Stimulated activated CD8-positive, alpha-beta memory T cell treated with anti-CD3 and anti-CD28 coated beads, Interleukin-12 subunit alpha, Interleukin-12 subunit beta, amount 100 ng/mL, for 4 hours (primary cell): ENCODE measurements at regions not wholly inside any gene's neighbourhood (a gene's known extent, or its start where the extent isn't known, plus 50 kb on each side); places are given as distances from the start of the nearest gene placed in this dataset.

Experiments used
- DNase-seq: peaks from one replicate; pipeline ENCODE4 v3.0.0-alpha.2; 2020; ENCODE audit warnings: low read depth

DNA sequence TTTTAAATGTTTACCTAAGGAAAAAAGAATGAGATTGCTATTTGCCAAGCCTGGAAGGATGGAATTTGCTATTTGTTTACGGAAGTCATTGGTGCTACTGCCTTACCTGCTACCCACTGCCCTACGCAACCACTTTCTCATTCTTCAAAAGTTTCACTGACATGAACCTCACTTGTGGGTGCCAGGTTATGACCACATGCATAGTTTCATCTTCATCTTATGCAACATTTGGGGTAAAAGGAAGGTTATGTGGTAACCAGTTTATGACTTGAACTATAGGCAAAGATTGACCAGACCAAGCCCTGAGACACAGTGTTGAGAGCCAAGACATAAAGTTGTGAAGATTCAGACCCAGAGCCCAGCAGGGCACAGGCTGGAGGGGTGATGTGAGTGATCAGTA is 142.5 kb downstream of the LACC1 start:
- no peak for DNase-seq

DNA sequence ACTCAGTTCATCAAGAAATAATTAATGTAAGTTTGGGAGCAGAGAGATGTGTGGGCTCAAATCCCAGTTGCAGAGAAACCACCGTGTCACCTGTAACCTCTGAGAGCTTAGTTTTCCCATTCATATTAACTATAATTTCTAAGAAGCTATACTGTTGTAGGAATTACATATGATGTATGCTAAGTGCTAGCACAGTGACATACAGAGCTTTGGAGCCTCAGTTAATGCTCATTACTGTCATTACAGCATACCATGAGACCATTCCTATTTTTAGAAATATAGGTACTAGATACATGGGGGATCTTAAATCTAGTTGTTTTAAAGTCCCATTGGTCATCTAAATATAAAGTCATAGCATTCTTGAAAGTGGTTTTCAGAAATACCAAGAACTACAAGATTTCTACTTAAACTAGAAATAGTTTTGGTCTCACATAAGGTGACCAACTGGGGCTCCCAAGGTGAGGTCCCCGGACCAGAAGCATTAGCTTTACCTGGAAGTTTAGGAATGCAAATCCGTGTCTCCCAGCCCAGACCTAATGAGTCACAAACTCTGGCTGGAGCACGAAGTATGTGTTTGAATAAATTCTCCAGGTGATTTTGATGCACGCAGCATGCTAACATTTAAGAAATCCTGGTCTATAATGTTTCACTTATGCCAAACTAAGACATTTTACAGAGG is 144.6 kb downstream of the LACC1 start:
- DNase-seq, result no peak

DNA sequence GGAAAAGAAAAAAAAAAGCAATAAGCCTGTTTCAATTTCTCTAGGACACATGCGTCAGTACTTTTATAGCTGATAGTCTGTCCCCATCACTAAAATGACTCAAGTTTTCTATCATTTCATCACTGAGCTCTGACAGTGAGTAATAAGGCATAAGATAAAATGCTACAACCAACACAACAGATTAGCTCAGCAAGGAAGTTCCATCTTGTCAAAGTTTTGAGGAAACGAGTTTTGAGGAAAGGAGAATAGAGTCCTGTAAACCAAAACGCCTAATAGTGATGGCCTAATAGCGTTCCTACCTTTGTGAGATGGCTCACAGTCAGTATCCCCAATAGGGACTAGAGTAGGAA is 145.1 kb downstream of the LACC1 start:
- no peak for DNase-seq

DNA sequence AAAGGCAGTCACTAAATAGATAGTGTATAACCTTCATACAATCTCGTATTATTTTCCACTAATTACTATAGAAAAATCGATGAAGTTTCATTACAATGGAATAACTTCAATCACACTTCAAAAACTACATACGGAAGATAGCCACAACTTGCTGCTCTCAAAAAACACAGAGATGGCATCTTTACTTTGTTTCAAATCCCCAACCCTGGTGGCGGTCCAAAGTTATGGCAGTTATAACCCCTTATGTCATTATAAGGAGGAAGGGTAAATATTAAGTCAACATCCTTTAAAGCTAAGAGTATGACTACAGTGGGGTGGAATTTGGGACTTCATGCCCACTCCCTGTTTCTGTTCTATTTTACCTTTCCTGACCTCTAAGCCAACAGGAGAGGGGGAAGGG is 146.5 kb downstream of the LACC1 start:
- DNase-seq, result no peak

DNA sequence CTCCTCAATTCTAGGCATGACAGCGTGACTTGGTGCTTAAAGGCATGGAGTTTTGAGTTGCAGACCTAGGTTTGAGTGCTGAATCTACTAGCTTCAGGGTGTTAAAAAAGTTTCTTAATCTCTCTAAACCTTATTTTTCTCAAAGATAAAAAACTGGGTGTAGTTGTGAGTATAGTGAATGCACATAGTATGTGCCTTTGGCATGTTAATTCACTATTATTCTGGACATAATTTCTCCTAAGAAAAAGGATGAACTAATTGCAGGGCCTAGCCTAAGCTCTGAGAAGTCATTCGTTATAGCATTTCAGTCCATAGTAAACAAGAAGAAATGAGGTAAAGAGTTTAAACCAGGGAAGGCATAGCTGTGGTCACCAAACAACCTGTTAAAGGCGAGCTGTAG is 149.0 kb downstream of the LACC1 start:
- DNase-seq, result no peak

DNA sequence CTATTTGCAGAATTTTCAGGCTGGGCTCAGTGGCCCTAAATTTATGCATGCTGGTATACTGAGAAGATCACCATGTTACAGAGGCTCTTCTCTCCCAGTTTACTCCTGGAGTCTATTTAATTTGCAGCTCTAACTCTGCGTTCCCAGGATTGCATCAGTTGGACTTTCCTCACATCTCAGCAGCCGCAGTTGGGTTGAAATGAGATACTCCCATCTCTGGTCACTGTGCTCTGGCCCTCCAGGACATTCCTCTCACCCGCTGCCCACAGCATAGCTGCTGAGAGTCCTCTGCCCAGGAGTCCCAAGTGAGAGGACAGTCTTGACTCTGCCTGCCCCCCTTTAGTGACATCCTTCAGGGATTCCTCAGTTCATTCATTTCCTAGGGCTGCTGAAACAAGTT is 150.9 kb downstream of the LACC1 start:
- DNase-seq, result no peak

DNA sequence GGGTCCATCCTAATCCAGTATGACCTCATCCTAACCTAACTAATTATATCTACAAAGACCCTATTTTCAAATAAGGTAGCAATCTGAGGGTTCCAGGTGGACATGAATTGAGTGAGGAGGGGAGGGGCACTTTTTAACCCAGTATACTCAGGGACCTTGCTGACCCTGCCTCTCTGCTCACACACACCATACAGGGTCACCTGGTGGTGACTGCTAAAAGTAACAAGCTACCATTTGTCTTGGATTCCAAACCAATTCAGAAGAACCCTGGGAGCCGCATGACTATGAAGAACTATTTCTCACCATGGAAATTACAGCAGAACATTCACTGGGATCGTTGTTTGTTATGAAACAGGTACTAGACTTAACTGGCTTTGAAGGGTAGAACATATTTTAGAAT is 151.9 kb downstream of the LACC1 start:
- DNase-seq, result no peak

DNA sequence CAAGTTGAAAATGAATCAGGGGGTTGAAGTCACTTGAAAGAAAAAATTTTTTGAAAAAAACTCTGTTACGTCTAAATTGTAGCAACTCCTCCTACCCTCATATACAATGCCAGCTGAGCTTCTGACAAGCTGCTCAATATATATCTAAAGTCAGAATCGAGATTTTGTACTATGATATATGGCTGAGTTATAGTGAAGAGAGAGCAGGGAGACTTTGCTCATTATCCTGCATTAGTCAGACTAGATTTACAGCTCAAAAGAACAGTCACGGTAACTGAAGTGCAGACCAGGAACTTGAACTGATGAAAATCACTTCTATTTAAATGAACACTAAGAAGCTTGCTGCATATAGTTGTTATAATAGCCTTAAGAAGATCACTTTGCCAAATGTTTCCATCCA is 153.1 kb downstream of the LACC1 start:
- DNase-seq, result no peak

DNA sequence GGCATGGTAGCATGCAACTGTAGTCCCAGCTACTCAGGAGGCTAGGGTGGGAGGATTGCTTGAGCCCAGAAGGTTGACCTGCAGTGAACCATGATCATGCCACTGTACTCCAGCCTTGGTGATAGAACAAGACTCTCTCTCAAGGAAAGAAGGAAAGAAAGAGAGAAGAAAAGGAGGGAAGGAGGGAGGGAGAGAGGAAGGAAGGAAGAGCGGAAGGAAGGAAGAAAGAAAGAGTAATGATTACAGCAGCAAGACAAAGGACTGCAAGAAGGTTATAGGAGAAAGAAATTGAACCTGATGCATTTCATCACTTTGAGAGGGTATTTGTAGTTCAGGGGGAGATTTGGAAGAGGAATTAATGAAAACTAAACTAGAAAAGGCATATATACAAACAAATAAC is 155.7 kb downstream of the LACC1 start:
- no peak for DNase-seq

DNA sequence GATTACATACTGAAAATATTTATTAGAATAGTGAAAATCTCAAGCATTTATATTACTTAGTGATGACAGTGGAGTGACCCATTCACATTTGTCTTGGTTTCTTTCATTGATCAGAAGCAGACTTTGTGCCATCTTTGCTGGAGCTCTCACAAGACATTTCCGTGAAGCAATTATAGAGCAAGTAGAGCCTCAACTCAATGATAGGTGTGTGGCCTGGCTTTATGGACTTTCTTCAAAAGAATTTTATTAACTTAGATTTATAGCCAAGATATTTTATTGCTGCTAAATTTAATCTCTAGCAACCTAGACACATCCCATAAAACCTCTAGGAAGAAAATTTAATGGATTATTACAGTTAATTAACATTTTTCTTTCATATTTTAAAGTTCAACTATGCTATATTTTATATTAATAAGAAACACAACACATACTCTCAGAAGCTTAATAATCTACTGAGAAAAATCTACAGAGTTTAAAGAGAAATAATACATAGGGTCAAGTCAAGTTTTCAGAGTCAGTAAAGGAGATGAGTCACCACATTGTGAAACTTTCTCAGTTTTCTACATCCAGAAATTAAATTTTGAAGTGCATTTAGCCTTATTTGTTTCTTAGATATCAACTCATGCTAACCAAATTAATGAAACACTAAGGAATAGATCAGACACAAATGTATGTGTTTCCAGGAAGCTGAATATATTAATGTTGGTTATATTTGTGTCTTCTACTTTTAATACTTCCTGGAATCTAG is 160.5 kb downstream of the LACC1 start:
- no peak for DNase-seq

DNA sequence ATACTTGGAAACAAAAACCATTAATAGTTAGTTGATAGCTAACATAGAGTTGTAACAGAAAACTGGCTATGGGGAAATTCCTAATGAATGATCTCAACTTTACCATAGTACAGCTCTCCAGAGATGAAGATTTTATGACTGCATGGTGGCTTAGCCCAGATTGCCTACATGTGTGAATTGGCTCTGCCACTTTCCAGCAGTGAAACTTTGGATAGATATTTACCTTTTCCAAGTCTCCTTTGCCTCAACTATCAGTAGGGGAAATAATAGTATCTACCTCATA is 161.1 kb downstream of the LACC1 start:
- DNase-seq, result no peak

DNA sequence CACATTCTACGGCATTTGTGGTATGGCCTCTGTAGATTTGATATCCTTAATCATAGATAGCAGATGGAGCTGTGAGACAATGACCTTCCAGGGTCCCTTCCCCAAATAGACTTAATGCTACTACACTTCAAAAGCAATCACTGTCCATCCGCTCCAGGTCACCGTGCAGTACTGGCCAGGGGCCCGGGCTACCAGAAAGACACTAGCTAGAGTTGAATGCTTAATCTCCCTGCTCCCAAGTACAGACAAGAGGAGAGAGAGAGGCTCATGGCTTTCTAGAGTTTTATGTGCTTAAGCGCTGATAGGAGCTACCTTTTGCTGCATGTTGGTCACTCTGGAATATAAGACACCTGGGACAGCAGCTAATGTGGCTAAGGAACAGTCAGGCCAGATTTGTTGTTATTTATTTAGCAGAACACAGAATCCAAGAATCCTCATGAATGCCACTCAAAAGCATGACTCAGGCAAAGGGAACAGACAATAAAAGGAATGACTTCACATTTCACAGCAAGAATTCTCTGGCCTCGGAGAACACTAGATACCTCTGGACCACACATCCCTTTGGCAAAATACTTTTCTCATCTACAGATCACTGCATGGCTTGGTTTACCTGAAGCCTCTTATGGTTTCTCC is 165.0 kb downstream of the LACC1 start:
- no peak for DNase-seq

DNA sequence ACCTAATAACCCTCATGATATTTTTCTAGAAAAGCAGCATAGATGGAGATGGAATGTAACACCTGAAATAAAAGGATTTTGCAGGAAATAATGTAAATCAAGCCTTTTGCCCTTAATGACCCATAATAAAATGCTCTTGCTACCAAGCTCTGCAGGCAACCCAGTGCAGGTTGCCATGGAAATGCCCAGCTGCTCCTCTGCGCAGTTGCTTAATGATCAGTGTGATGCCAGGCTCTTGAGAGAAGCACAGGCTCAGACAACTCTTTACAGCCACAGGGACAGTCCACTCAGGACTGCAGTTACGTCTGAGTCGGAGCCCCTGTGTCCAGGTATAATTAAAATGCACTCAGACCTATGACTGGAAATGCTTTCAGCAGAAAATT is 165.5 kb downstream of the LACC1 start:
- DNase-seq, result no peak

DNA sequence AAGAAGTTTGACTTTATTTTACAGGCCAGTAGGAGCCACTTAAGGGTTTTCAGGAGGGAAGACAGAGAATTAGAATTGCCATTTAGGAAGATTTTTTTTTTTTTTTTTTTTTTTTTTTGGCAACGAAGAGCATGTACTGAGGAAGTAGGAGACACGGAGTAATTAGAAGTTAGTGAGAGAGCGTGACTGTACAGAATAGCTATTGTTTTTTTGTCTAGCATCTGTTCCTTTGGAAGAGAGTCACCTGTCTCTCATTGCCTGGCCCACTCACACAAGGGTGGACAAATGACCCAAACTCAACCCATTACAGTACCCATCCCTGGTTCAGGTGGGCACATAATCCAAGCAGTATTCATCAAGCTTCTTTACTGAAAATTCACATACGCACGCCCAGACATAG is 166.7 kb downstream of the LACC1 start:
- no peak for DNase-seq

DNA sequence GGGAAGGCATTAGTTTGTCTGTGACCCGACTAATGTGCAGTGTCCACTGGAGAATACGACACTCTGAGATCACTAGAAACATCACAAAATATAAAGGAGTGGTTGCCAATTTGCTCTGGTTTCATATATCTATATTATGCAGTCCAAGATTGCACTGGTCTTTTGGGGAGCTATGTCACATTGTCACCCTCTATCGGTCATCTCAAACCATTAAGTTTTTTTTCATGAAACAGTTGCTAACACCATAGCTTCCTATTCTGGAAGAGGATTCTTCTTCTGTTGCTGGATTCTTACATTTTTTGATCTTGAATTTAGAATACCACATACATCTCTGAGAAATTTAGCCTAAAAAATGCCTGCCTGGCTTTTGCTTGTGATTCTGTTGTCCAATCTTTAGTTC is 168.6 kb downstream of the LACC1 start:
- DNase-seq, result no peak

DNA sequence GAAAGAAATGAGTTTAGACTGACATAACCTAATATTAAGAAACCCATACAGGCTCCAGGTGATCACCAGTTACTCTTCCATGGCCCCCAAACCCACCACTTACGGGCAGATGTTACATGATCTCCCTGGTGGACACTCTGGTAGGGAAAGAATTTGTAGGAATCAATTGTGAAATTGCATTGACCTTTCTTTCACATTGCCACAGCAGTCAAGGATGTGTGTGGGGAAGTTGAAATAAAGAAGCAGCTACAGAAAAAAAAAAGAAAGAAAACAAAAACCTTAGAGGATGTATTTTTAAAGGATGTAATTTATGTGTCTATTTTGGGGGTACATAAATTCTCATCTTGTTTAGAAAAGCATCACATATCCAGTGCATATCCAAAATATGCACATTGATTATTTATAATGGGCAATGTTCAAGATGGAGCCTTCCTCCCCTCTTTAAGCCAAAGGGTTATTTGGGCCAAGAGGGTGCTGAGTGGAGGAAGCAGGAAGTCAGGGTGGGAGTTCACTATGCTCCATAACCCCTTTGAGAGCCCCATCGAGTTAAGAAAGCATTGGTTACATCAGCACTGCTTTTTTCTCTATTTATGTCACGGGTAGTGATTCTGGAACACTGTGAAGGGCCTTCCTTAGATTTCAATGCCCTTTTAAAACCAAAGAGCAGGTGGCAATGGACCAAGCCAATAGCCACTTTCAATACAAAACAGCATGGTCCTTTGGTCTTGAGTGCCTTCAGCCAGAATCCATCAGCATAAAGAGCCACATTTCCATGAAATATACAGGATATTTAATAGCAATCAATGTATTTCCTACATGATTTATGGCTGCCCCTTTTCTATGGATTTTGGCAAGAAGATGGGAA is 169.6 kb downstream of the LACC1 start:
- DNase-seq, result no peak

DNA sequence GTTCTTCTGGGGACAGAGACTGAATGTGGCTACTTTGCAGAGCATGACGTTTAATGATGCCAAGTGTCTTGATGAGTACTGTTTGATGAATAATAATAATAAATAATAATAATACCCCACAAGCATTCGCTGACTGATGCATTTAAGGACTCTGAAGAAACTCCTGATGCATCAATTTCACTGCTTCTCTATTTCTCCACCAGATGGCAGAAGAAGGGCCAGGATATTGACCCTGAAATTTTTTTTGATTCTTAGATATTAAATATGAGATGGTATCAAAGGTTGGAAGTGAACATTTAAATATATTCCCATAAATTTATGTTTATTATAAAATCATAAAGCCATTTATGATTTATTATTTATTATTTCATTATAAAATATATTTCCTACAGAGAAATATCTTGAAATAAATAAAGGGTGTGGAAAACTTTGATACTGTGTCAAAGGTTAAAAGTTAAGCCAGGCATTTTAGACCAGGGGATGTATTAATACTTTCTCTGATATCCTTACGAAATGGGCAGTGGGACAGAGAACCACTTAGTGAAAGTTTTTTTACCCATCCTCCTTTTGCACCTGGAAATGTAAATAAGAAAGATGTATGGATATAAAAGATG is 170.9 kb downstream of the LACC1 start:
- DNase-seq, result no peak

DNA sequence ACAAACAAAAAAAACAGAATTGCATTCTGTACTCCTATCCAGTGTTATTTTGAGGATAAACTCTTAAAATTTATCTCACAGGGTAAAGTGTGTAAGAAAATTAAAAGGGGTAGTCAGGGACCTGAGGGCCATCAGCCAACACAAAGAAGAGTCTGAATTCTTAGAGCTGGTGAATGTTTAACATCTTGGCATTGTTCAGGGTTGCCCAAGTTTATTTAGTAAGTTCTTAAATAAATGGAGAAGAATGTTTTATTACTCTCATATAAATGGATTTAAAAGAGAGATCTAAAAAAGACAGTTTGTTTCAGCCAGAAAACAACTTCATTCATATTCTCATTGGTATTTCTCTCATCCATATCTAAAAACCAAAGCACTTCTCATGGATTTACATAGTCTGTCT is 171.7 kb downstream of the LACC1 start:
- no peak for DNase-seq

DNA sequence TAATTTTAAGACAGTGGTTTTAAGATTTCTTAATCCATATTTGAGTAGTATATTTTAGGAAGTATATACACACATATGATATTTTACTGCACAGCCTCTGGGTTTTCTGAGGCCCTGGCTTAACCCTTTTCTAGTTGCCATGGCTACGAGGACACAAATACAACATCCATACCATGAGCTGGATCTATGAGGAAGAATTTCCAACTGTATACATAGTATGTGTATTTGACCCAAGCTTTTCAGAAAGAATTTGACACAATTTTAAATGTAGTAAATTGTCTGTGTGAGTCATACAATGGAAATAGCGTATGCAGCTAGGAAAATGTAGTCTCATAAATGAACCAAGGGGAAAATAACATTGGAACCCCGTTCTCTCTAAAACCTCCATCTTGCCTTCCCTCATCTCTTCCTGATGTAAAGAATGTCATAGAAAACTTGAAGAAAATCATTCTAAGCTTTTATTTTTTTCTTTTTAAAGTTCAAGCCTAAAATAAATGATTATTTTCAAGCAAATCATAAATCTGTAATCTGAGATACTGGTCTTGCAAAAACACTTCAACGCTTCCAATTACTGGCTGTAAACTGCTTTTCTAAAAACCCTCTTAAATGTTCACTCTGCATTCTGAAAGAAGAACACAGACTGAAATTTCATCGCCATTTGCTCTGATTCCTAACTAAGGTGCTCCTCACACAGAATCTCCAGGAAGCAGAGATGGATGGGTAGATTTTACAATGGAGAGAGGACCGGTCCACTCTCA is 172.4 kb downstream of the LACC1 start:
- DNase-seq, result no peak

DNA sequence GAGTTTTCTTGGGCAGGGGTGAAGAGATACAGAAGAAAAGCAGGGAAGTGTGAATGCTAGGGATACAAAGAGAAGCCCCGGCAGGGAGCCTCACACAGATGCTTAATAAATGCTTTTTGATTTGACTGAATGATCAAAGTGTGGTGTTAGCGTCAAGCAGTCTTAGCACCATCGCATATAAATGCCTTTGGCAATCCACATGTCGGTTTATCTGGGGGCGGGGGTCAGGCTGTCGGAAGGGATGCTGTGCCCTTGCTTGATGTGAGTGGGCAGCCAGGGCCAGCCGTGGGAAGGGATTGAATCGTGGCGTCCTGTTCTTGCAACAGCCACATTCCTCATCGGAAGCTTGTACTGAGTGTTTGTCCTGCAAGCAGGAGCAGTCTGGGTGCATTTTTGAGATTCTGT is 173.1 kb downstream of the LACC1 start:
- DNase-seq, result no peak

DNA sequence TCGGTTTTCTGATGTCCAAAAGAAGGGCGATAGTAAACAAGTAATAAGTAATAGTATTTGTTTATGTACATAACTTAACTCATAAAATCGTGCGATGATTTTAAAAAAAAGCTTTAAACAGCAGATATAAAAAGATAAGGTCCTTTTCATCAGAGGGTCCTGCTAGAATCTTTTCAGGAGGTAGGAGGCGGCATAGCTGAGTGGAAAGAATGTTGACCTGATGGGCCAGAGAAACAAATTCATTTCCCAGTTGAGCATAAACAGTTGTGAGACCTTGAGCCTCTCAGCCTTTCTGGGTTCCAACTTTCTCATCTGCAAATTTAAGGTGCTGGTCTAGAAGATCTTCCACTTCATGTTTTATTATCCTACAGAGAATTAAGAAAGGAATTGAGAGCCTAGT is 173.5 kb downstream of the LACC1 start:
- DNase-seq, result no peak

DNA sequence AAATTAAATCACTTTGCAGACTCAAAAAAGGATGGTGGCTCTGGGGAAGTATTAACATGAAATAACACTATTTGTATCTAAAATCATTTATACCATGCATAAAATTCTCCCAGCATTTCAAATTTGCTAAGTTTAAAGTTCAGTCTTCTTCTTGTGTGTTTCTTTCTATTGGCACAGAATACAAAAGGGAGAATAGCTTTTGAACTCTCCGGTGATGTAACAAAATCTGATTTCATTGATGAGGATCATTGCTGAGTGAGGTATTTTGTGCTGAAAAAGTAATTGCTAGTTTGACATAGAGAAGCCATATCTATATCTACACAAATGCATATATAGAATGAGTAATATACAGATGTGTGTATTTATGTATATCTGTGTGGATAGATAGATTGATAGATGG is 174.8 kb downstream of the LACC1 start:
- DNase-seq, result no peak
